Activated CD8-positive, alpha-beta memory T cell treated with anti-CD3 and anti-CD28 coated beads, Interleukin-2, amount 10 ng/mL, durations not matched to agents 7 days and 5 days (primary cell): ENCODE measurements at regions not wholly inside any gene's neighbourhood (a gene's known extent, or its start where the extent isn't known, plus 50 kb on each side); places are given as distances from the start of the nearest gene placed in this dataset.

ENCODE experiments used
- ATAC-seq: fragments of 150-1000 bp; cut with Tn5 transposase; one replicate; pipeline ENCODE4 v1.10.0; 2021; ENCODE audit warnings: moderate library complexity
- CTCF ChIA-PET: fragments of 350-600 bp; sonication (Branson Sonifier 250); formaldehyde crosslinking; loops from one replicate; lab custom pipeline; 2021; ENCODE audit warnings: antibody characterized with exemption; lab: Charles Lee
- DNase-seq: peaks from one replicate; pipeline ENCODE4 v3.0.0-alpha.2; 2020
- H3K27ac Mint-ChIP-seq: one replicate; pipeline ENCODE4 v1.8.0; 2021; ENCODE audit warnings: mild to moderate bottlenecking, mixed read lengths
- H3K27me3 Mint-ChIP-seq: one replicate; pipeline ENCODE4 v1.8.0; 2021; ENCODE audit warnings: mixed read lengths
- H3K36me3 Mint-ChIP-seq: one replicate; pipeline ENCODE4 v1.8.0; 2021; ENCODE audit warnings: mild to moderate bottlenecking, mixed read lengths
- H3K4me1 Mint-ChIP-seq: one replicate; pipeline ENCODE4 v1.8.0; 2021; ENCODE audit warnings: mixed read lengths
- H3K4me3 Mint-ChIP-seq: one replicate; pipeline ENCODE4 v1.8.0; 2021; ENCODE audit warnings: mild to moderate bottlenecking, moderate library complexity, mixed read lengths
- H3K9me3 Mint-ChIP-seq: one replicate; pipeline ENCODE4 v1.8.0; 2022; ENCODE audit warnings: low read depth, mixed read lengths

DNA sequence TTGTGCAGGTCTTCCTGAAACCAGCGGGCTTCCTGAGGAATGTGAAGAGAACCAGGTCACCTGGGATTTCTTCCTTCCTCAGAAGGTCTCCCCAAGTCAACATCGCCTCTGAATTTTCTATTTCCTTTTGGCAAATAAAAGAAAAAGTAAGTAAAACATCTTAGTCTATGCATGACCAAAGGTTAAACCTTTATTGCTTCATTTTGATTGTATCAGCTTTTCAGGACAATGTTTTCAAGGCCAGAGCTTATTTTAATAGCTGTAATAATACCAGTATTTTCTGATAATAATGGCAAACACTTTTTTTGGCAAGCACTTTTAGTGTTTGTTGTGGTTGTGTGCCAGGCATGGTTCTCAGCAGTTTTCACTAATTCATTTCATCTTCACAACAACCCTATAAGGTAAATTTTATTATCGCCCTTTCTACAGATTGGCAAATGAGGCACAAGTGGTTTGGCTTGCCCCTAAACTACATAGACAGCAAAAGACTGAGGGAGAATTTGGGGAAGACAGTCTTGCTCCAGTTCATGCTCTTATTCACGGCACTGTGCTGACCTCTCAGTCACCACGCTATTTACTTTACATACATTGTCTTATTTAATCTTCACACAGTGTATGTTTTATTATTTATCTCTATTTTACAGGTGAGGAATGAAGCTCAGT lies 110.4 kb downstream of the RPL22L1 start:
- CTCF ChIA-PET: interaction anchor here (1.0 kb wide), 1 partner anchor 52 kb away, joined by 5 read pairs; no protein-coding TSS in a partner anchor
- no peak for DNase-seq
- Mint-ChIP-seq H3K36me3 (no peaks in the 10 kb centered on the region), H3K4me1 (no peaks in the 10 kb centered on the region), H3K27me3 (peaks cover 8% of the 10 kb centered on the region), H3K4me3 (no peak overlapping the region), H3K27ac (no peak overlapping the region), H3K9me3 (no peaks in the 10 kb centered on the region)
- ATAC-seq: no peak

DNA sequence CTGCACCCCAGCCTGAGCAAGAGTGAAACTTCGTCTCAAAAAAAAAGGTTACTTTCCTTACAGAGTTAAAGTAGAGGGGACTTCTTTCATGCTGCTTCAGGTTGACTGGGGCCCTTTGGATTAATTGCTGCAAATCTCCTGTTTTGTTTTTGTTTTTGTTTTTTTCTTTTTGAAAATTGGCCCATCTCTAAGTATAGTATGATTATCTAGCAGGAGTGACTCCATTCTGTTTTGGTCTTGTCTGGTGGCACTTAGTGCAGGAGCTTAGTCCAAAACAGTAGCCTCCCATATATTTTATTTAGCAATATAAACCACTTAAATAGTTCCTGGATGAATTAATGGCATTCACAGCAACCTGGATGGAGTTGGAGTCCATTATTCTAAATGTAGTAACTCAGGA lies 113.0 kb downstream of the RPL22L1 start:
- ATAC-seq (no peak), DNase-seq (no peak)
- H3K36me3 Mint-ChIP-seq: no peaks in the 10 kb centered on the region
- no peak overlapping the region for H3K27ac Mint-ChIP-seq
- no peaks in the 10 kb centered on the region for H3K4me1 Mint-ChIP-seq
- peaks cover 21% of the 10 kb centered on the region for H3K27me3 Mint-ChIP-seq
- H3K9me3 Mint-ChIP-seq: no peaks in the 10 kb centered on the region
- CTCF ChIA-PET: no interaction called here
- H3K4me3 Mint-ChIP-seq: no peak overlapping the region

DNA sequence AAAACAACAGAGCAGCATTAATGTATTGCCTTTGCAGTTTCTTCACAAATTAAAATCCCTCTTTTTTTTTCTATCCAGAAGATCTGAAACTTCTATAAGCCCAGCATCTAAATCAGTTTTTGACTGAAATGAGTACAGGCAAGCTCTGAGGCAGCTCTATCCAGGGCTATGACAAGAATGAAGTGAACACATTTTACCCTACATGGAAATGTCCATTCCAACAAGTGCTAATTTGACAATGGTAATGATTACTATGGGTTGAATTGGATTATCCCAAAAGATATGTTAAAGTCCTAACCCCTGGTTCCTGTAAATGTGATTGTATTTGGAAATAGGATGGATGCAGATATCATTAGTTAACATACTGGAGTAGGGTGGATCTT lies 115.7 kb downstream of the RPL22L1 start:
- no peak overlapping the region for H3K27ac Mint-ChIP-seq
- ATAC-seq (no peak), DNase-seq (no peak)
- no peaks in the 10 kb centered on the region for H3K4me1 Mint-ChIP-seq
- no peak overlapping the region for H3K4me3 Mint-ChIP-seq
- CTCF ChIA-PET: no interaction called here
- H3K27me3 Mint-ChIP-seq: peaks cover 31% of the 10 kb centered on the region
- H3K9me3 Mint-ChIP-seq: no peaks in the 10 kb centered on the region
- no peaks in the 10 kb centered on the region for H3K36me3 Mint-ChIP-seq

DNA sequence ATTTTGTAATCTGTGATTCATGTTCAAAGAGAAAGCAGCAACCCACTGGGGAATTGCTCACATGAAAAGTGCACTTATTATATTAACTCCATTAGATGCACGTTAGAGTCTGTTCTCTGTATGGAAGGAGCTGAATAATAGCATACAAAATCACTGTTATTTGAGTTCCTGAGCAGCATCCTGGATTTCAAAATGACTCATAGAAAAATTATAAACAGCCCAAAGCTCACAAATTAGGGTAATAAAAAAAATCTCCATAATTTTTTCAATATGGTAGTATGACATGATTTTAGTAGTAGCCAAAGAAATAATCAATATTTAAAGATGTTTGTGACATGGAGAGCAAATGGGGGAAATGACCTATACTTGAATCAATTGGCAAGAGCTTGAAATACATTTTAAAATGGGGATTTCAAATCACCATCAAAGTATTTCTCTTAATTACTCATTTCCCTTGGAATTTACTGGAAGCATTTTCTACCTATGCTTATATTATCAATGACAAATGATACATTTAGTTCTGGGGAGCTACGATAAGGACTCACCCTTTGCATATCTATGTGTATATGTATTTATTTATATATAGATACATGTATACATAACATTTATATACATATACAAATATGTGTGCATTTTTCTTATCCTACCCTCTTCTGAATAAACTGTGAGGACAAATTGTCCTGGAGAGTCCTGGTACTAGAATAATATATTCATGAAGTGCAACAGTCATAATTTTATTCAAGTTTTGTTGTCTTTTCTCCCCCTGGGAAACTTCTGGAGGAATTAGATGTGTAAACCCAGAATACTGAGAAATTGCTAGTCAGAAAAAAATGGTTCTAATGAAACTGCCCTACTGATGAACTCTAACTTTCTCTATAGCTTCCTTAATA lies 116.3 kb downstream of the RPL22L1 start:
- H3K4me1 Mint-ChIP-seq: no peaks in the 10 kb centered on the region
- DNase-seq: no peak
- no peak overlapping the region for H3K27ac Mint-ChIP-seq
- no peak for ATAC-seq
- CTCF ChIA-PET: no interaction called here
- H3K9me3 Mint-ChIP-seq: no peaks in the 10 kb centered on the region
- peaks cover 37% of the 10 kb centered on the region for H3K27me3 Mint-ChIP-seq
- no peaks in the 10 kb centered on the region for H3K36me3 Mint-ChIP-seq
- no peak overlapping the region for H3K4me3 Mint-ChIP-seq

DNA sequence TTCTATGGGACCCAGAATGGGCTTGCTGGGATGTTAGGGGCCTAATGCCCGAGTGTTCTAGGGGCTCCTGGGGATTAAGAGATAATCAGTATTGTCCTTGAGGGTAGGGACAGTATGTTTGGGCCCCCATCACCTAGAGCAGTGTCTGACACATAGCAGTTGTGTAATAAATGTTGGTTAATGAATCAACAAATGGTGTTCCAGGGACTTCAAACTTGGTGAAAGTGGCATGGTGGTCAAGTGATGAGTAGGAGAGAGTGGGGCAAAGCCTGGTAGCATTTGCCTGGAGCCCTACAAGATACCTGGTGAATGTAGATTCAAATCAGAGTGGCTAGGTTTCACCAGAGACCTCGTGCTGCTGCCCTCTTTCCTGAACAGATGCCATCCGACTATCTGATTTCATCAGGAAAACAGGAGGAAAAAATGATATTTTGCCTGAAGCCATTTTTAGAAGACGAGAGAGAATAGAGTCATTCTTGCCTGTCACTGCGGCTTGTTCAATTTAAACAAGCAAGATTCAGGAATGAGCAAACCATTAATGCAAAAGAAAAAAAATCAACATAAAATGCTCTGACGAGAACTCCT lies 117.3 kb downstream of the RPL22L1 start:
- Mint-ChIP-seq H3K4me3 (no peak overlapping the region), H3K36me3 (no peaks in the 10 kb centered on the region), H3K27me3 (peaks cover 40% of the 10 kb centered on the region), H3K4me1 (no peaks in the 10 kb centered on the region), H3K9me3 (no peaks in the 10 kb centered on the region), H3K27ac (no peak overlapping the region)
- DNase-seq (no peak), ATAC-seq (no peak)
- CTCF ChIA-PET: no interaction called here

DNA sequence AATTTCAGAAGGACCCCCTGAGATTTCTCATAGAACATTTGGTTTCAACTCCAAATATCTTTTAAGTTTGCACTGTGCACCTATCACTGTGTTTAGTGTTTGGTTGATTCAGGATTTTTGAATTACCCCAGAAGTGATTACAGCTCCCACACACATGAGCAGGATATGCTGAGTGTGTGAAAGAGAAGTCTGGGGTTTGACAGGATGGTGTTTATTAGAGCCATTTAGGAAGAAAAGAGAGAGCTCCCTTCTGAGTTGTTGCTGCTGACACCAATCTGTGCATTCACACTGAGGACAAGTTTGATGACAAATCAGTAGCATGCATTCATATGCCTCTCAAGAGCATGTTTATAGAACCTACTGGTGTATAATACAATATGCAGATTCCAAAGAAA lies 118.1 kb downstream of the RPL22L1 start:
- CTCF ChIA-PET: no interaction called here
- no peaks in the 10 kb centered on the region for H3K4me1 Mint-ChIP-seq
- DNase-seq: no peak
- H3K4me3 Mint-ChIP-seq: no peak overlapping the region
- peaks cover 40% of the 10 kb centered on the region for H3K27me3 Mint-ChIP-seq
- no peak overlapping the region for H3K27ac Mint-ChIP-seq
- H3K36me3 Mint-ChIP-seq: no peaks in the 10 kb centered on the region
- H3K9me3 Mint-ChIP-seq: no peaks in the 10 kb centered on the region
- ATAC-seq: no peak

DNA sequence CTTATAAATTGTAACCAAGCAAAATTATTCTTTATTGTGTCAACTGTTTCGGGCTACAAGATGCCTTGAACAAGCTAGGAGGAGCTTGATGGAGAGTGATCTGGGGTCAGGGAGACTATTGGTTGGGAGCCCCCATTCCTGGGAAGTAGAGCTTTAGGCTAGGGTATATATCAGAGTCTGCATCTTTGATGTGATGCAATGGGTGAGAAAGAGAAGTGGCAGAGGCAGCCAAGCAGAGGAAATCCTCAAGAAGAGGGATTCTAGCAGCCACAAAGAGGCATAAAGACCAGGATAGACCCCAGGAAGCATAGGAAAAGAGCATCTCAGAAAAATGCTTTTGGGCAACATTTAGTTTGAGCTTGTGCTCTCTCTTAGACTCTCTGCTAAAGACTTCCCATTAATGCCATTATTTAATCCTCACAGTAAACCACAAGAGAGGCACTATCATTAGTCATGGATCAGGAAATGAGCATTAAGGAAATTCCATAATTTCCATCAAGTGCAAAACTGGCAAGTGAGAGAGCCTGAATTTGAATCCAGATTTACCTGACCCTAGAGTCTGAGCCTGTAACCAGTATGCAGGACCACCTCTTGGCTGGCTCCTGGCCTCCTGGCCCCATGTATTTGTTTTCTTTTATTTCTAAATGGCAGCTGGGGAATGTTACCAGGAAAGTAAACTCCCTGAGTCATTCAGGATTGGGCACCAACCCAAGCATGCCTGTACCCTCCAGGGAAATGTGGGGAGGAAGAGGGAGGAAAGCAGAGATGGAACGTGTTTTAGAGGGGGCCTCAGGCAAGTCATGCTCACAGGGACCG lies 118.7 kb downstream of the RPL22L1 start:
- peaks cover 45% of the 10 kb centered on the region for H3K27me3 Mint-ChIP-seq
- CTCF ChIA-PET: no interaction called here
- H3K36me3 Mint-ChIP-seq: no peaks in the 10 kb centered on the region
- DNase-seq: no peak
- no peaks in the 10 kb centered on the region for H3K9me3 Mint-ChIP-seq
- H3K4me3 Mint-ChIP-seq: no peak overlapping the region
- no peak overlapping the region for H3K27ac Mint-ChIP-seq
- ATAC-seq: no peak
- no peaks in the 10 kb centered on the region for H3K4me1 Mint-ChIP-seq

DNA sequence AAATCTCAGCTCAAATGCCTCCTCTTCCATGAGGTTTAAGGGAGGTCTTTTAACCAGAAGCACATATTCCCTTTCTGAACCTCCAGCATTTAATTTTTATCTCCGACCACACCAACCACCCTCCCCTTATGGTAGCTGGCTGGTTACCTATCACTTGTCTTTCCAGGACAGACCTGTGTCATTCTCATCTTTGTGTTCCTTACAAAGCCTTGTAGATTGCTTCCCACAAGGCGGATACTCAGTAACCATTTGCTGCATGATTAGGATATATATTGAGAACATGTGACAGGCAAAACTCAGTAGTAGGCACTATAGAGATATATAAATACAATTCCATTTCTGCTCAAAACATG lies 119.5 kb downstream of the RPL22L1 start:
- Mint-ChIP-seq H3K9me3 (no peaks in the 10 kb centered on the region), H3K4me3 (no peak overlapping the region), H3K27me3 (peaks cover 47% of the 10 kb centered on the region), H3K4me1 (no peaks in the 10 kb centered on the region), H3K36me3 (no peaks in the 10 kb centered on the region), H3K27ac (no peak overlapping the region)
- ATAC-seq: no peak
- DNase-seq: no peak
- CTCF ChIA-PET: no interaction called here

DNA sequence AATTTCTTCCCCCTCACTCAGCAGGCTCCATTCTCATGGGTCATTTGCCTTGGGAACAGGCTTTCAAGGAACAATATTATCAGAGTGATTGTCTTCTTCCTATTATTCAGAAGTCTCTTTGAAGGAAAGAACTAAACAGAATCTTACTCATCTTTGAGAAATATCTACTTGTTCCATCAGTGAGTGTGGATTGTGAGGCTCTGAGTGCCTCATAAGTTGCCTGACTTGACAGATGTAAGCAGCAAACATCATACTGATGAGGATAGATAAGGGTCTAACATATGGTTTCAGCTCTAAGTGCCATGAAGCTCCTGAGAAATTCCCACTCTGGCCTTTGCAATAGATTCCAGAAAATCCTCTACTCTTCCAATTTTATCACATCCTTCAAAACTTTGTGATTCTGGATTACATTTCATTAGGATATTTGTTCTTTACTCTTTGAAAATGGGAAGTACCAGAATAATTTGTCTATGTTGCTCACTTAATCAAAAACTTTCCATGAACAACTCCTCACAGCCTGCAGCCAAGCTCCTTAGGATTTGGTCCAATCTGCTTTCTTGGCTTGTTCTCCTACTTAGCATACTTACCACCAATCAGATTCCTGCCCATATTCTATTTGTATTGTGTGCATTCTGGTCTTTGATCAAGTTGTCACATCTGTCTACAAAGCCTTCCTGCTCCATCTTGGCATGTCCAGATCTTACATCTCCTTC lies 120.1 kb downstream of the RPL22L1 start:
- H3K4me1 Mint-ChIP-seq: no peaks in the 10 kb centered on the region
- no peak overlapping the region for H3K27ac Mint-ChIP-seq
- CTCF ChIA-PET: no interaction called here
- H3K9me3 Mint-ChIP-seq: no peaks in the 10 kb centered on the region
- no peak for ATAC-seq
- DNase-seq: no peak
- H3K27me3 Mint-ChIP-seq: peaks cover 47% of the 10 kb centered on the region
- H3K36me3 Mint-ChIP-seq: no peaks in the 10 kb centered on the region
- H3K4me3 Mint-ChIP-seq: no peak overlapping the region

DNA sequence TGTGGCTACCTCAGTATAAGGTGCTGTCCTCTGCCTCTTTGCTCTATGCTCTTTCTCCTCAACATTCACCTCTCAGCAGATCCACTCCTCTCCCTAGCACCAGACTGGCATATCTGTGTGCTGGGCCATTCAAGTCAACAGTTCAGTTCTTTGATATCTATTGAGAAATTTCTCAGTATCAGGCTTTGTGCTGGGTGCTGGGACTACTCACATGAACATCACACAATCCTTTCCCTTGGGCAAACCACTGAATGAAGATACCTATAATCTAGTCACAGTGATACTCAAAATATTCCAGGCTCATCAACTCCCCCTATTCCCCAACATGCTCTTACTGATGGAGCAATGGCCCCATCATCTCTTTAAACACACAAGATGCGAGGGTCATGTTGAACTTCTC lies 120.8 kb downstream of the RPL22L1 start:
- no peak overlapping the region for H3K4me3 Mint-ChIP-seq
- DNase-seq (no peak), ATAC-seq (no peak)
- no peaks in the 10 kb centered on the region for H3K36me3 Mint-ChIP-seq
- no peaks in the 10 kb centered on the region for H3K4me1 Mint-ChIP-seq
- H3K27ac Mint-ChIP-seq: no peak overlapping the region
- H3K9me3 Mint-ChIP-seq: no peaks in the 10 kb centered on the region
- H3K27me3 Mint-ChIP-seq: peaks cover 43% of the 10 kb centered on the region
- CTCF ChIA-PET: no interaction called here

DNA sequence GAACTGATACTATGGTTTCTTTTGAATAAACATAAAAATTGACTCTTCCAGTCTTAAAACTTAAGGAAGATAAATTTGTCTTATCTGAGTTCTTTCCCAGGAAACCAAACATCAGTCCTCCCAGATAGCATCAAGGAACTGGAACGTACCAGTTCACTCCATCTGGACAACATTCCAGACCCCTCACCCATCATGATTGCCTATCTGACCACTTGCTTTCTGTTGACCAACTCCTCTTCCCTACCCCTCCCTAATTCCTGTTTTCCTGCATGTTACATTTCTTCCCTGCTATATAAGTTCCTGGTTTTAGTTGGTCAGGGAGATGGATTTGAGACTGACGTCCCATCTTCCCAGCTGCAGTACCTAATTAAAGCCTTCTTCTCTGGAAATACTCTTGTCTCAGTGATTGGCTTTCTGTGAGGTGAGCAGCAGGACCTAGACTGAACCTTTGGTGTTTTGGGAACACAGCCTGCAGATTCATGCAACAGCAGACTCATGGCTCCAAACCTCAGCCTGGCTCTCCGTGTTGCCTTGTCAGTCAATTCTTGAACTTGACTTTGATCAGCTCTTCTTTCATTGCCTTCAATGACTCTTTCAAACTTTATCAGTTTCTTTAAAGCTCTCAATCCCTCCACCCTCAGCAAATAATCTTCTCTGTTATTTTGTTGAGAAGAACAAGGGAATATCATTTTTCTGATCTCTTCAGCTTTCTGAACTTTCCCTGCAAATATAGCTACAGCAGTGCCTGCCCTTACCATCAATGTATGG lies 123.6 kb downstream of the RPL22L1 start:
- DNase-seq: no peak
- Mint-ChIP-seq H3K36me3 (no peaks in the 10 kb centered on the region), H3K9me3 (no peaks in the 10 kb centered on the region), H3K4me3 (no peak overlapping the region), H3K27me3 (peaks cover 33% of the 10 kb centered on the region), H3K27ac (no peak overlapping the region), H3K4me1 (no peaks in the 10 kb centered on the region)
- CTCF ChIA-PET: no interaction called here
- ATAC-seq: no peak

DNA sequence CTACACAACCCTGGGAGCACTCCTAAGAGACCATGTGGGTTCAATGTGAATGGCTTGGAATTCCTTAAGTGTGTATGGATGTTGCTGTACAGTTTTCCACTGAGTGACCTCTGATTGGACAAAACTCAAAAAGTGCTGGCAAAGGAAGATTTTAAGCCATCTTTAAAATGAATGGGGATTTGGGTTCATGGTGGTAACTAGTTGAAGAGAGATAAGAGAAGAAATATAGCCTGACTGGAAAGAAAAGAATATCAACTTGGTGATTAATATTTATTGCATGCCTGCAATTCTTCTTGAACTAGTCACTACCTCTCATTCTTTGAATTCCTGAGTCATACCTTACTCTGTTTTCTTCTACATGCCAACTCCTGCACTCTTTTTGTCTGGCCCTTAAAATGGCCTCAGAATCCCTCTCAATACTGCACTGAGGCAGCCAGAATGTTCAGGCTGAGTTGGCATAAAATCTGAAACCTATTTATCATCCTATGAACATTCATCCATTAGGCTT lies 124.7 kb downstream of the RPL22L1 start:
- Mint-ChIP-seq H3K4me1 (no peaks in the 10 kb centered on the region), H3K9me3 (no peaks in the 10 kb centered on the region), H3K4me3 (no peak overlapping the region), H3K27me3 (peaks cover 35% of the 10 kb centered on the region), H3K36me3 (no peaks in the 10 kb centered on the region), H3K27ac (no peak overlapping the region)
- no peak for ATAC-seq
- CTCF ChIA-PET: no interaction called here
- no peak for DNase-seq
